SK-N-SH (cell line): ENCODE measurements at regions not wholly inside any gene's neighbourhood (a gene's known extent, or its start where the extent isn't known, plus 50 kb on each side); places are given as distances from the start of the nearest gene placed in this dataset.

Experiments used
- CTCF ChIA-PET: fragments of 300-600, 350-600 bp; formaldehyde crosslinking; extraction: SDS; loops from one replicate; lab custom pipeline; 2021; lab: Yijun Ruan, JAX
- POLR2A ChIA-PET: fragments of 350-600 bp; sonication (Branson Sonifier 250); formaldehyde crosslinking; extraction: SDS; loops from one replicate; lab custom pipeline; 2020; ENCODE audit warnings: antibody characterized with exemption, inconsistent platforms; lab: Yijun Ruan, JAX
- DNase-seq: peaks from one replicate; pipeline ENCODE4 v3.0.0; 2012
- H2AFZ ChIP-seq: fragments of 200-600 bp; sonication (generic); 2 replicates; pipeline ENCODE4 v1.8.1; 2016; ENCODE audit warnings: antibody characterized with exemption, mild to moderate bottlenecking, low read depth
- H3F3A ChIP-seq: fragments of 200-600 bp; sonication (generic); replicated peaks from 2 replicates; pipeline ENCODE3; 2016; ENCODE audit warnings: antibody characterized with exemption, mild to moderate bottlenecking; ENCODE audit not compliant: insufficient read depth
- H3K27ac ChIP-seq, 2 experiments: fragments of 200-500 bp in 1 of 2; fragments of 200-600 bp in 1 of 2; sonication (Bioruptor generic) in 1 of 2; sonication (generic), shearing (Covaris generic) in 1 of 2; 2 replicates each; pipeline versions ENCODE4 v1.5.1 to v1.6.1; 2014 to 2016; ENCODE audit warnings: low read depth in 2 of 2, inconsistent platforms in 1 of 2, low read length in 1 of 2, mild to moderate bottlenecking in 1 of 2, mixed read lengths in 1 of 2
- H3K27me3 ChIP-seq: fragments of 200-600 bp; sonication (generic), shearing (Covaris generic); 2 replicates; pipeline ENCODE4 v1.6.1; 2016; ENCODE audit warnings: mixed run types; ENCODE audit not compliant: insufficient read depth
- H3K36me3 ChIP-seq, 2 experiments: fragments of 200-500 bp in 1 of 2; fragments of 200-600 bp in 1 of 2; sonication (Bioruptor generic) in 1 of 2; sonication (generic) in 1 of 2; replicated peaks in 1 of 2; 2 replicates each; pipeline versions ENCODE3 to v1.5.1; 2014 to 2016; ENCODE audit warnings: low read length in 1 of 2, mild to moderate bottlenecking in 1 of 2; ENCODE audit not compliant: insufficient read depth in 2 of 2, control insufficient read depth in 1 of 2
- H3K4me1 ChIP-seq, 2 experiments: fragments of 200-500 bp in 1 of 2; fragments of 200-600 bp in 1 of 2; sonication (Bioruptor generic) in 1 of 2; sonication (generic), shearing (Covaris generic) in 1 of 2; 2 replicates each; pipeline versions ENCODE4 v1.5.1 to v1.6.1; 2014 to 2016; ENCODE audit warnings: low read depth in 1 of 2, low read length in 1 of 2, mixed run types in 1 of 2; ENCODE audit not compliant: insufficient read depth in 2 of 2, control insufficient read depth in 1 of 2
- H3K4me2 ChIP-seq: fragments of 200-600 bp; sonication (generic), shearing (Covaris generic); 2 replicates; pipeline ENCODE4 v1.6.1; 2017; ENCODE audit warnings: mixed run types
- H3K4me3 ChIP-seq, 2 experiments: fragments of 200-500 bp in 1 of 2; fragments of 200-600 bp in 1 of 2; sonication (Bioruptor generic) in 1 of 2; sonication (generic), shearing (Covaris generic) in 1 of 2; 2 replicates each; pipeline versions ENCODE4 v1.5.1 to v1.8.1; 2014 to 2016; ENCODE audit warnings: low read depth in 2 of 2, inconsistent platforms in 1 of 2, low read length in 1 of 2, mild to moderate bottlenecking in 1 of 2, mixed read lengths in 1 of 2, moderate library complexity in 1 of 2
- H3K79me2 ChIP-seq: fragments of 200-600 bp; sonication (generic); 2 replicates; pipeline ENCODE4 v1.8.1; 2017; ENCODE audit warnings: mild to moderate bottlenecking; ENCODE audit not compliant: insufficient read depth
- H3K9ac ChIP-seq: fragments of 200-600 bp; sonication (generic); 2 replicates; pipeline ENCODE4 v1.6.1; 2017; ENCODE audit warnings: mixed run types
- H3K9me2 ChIP-seq: fragments of 200-600 bp; sonication (generic); 2 replicates; pipeline ENCODE4 v1.6.1; 2017; ENCODE audit warnings: mixed run types
- H3K9me3 ChIP-seq: fragments of 200-600 bp; sonication (generic); 2 replicates; pipeline ENCODE4 v1.6.1; 2017; ENCODE audit warnings: mixed run types, mild to moderate bottlenecking, moderate library complexity
- H4K20me1 ChIP-seq: fragments of 200-600 bp; sonication (generic); 2 replicates; pipeline ENCODE4 v1.6.1; 2017; ENCODE audit warnings: mild to moderate bottlenecking, mixed run types; ENCODE audit not compliant: insufficient read depth
- EZH2phosphoT487 ChIP-seq: fragments of 200-600 bp; sonication (generic); IDR thresholded peaks from 2 replicates; pipeline ENCODE4 v1.6.1; 2017; ENCODE audit warnings: low read depth, mixed run types, mild to moderate bottlenecking, antibody characterized with exemption, moderate library complexity, borderline replicate concordance
- FOXM1 ChIP-seq: IDR thresholded peaks from 2 replicates; pipeline ENCODE4 v1.4.0; 2012; ENCODE audit warnings: low read depth, mild to moderate bottlenecking
- GATA2 ChIP-seq: sonication (generic); formaldehyde crosslinking; IDR thresholded peaks from 2 replicates; pipeline ENCODE4 v1.5.0; 2020; ENCODE audit warnings: mild to moderate bottlenecking, missing genetic modification reagents
- JUND ChIP-seq: IDR thresholded peaks from 2 replicates; pipeline ENCODE4 v1.4.0; 2012
- POLR2AphosphoS5 ChIP-seq: IDR thresholded peaks from 2 replicates; pipeline ENCODE4 v1.6.1; 2012; ENCODE audit warnings: low read depth, low read length
- RAD21 ChIP-seq: IDR thresholded peaks from 2 replicates; pipeline ENCODE4 v1.6.1; 2012; ENCODE audit warnings: mild to moderate bottlenecking, low read length
- RXRA ChIP-seq: IDR thresholded peaks from 2 replicates; pipeline ENCODE4 v1.4.0; 2012; ENCODE audit warnings: low read depth, mild to moderate bottlenecking, borderline replicate concordance
- SMC3 ChIP-seq: IDR thresholded peaks from 2 replicates; pipeline ENCODE4 v1.6.1; 2012; ENCODE audit warnings: low read depth, low read length, improper control_type of control experiment
- TCF12 ChIP-seq: IDR thresholded peaks from 2 replicates; pipeline ENCODE4 v1.4.0; 2012
- TEAD4 ChIP-seq: IDR thresholded peaks from 2 replicates; pipeline ENCODE4 v1.4.0; 2012; ENCODE audit warnings: mild to moderate bottlenecking, borderline replicate concordance; ENCODE audit not compliant: insufficient read depth
- YY1 ChIP-seq: IDR thresholded peaks from 2 replicates; pipeline ENCODE4 v1.4.0; 2012; ENCODE audit warnings: low read depth, mild to moderate bottlenecking
- WGBS: methylation state at CpG from one replicate; pipeline ENCODE4 v1.1.6; 2017; ENCODE audit warnings: low lambda C conversion rate; 5-methylcytosine and 5-hydroxymethylcytosine counted together
- TF ChIP-seq, protein P1 (sequence below): fragments of 200-600 bp; sonication (generic); IDR thresholded peaks from 2 replicates; pipeline ENCODE4 v1.6.1; 2017; ENCODE audit warnings: antibody characterized with exemption, mild to moderate bottlenecking, moderate library complexity
- TF ChIP-seq, protein P2 (sequence below): IDR thresholded peaks from 2 replicates; pipeline ENCODE4; 2012

DNA sequence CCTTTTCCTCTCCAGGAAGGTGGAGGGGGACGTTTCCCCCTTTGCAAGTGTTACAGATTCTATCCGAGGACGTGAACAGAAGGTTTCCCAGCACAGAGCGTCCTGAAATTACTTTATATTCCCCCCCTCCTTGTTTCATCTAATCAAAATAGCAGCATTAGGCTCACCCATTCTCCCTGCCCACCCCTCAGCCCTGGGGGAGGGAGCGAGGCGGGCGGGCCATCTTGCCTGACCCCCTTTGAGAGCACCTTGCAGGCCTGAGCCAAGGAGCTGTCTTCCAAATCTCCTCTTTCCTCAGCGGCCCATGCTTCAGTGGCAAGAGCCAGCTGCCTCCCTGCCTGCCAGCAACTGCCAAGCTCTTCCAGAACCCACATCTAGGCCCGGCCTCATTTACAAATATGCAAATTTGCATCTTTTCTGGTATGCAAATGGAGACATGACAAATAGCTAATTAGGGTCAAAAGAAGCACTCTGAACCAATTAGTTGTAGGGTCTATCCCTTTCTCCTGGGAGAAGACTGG is 69.1 kb upstream of the POU3F1 start:
- no peaks in the 10 kb centered on the region; a peak in 1 of 4 replicates for H3K4me1 ChIP-seq
- no peaks in the 10 kb centered on the region for H4K20me1 ChIP-seq
- ChIA-PET POLR2A (no interaction called here), CTCF (no interaction called here)
- no peak overlapping the region for H3K9ac ChIP-seq
- no peaks in the 10 kb centered on the region for H3F3A ChIP-seq
- no peak overlapping the region for H3K4me2 ChIP-seq
- DNase-seq: no peak
- H3K27ac ChIP-seq: no peak overlapping the region
- no peaks in the 10 kb centered on the region for H3K79me2 ChIP-seq
- H3K9me3 ChIP-seq: no peaks in the 10 kb centered on the region
- WGBS: 58% methylated on average over 9 of the region's 9 CpGs
- no peaks in the 10 kb centered on the region for H3K9me2 ChIP-seq
- TF ChIP-seq EZH2phosphoT487 (no peak), TCF12 (no peak), JUND (no peak)
- TF ChIP-seq, protein P1, sequence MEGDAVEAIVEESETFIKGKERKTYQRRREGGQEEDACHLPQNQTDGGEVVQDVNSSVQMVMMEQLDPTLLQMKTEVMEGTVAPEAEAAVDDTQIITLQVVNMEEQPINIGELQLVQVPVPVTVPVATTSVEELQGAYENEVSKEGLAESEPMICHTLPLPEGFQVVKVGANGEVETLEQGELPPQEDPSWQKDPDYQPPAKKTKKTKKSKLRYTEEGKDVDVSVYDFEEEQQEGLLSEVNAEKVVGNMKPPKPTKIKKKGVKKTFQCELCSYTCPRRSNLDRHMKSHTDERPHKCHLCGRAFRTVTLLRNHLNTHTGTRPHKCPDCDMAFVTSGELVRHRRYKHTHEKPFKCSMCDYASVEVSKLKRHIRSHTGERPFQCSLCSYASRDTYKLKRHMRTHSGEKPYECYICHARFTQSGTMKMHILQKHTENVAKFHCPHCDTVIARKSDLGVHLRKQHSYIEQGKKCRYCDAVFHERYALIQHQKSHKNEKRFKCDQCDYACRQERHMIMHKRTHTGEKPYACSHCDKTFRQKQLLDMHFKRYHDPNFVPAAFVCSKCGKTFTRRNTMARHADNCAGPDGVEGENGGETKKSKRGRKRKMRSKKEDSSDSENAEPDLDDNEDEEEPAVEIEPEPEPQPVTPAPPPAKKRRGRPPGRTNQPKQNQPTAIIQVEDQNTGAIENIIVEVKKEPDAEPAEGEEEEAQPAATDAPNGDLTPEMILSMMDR: no peak
- TF ChIP-seq, all 33 proteins: peak for 0
- no peak overlapping the region for H2AFZ ChIP-seq
- H3K36me3 ChIP-seq: no peaks in the 10 kb centered on the region
- H3K4me3 ChIP-seq: no peak overlapping the region
- H3K27me3 ChIP-seq: no peaks in the 10 kb centered on the region

DNA sequence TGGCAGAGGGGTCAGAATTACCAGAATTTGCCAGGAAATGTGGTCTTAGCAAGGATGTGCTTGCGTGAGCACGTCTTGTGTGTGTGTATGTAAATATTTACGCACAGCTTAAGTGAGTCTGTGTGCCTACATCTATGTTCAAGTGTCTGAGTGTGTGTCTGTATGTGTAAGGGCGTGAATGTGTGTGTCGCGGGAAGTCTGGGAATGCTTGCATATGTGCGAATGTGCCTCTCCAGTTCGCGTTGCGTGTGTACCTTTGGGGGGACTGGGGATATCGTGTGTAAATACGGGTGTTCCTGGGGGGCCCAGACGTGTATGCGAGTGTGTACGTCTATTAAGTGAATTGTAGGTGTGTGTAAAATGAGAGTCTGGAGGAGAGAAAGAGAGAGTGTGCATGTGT is 68.6 kb upstream of the POU3F1 start:
- no peaks in the 10 kb centered on the region for H3K36me3 ChIP-seq
- no peak for DNase-seq
- H3K9me3 ChIP-seq: no peaks in the 10 kb centered on the region
- no peaks in the 10 kb centered on the region for H3F3A ChIP-seq
- H3K4me3 ChIP-seq: no peak overlapping the region
- no peaks in the 10 kb centered on the region; a peak in 1 of 4 replicates for H3K4me1 ChIP-seq
- ChIA-PET POLR2A (no interaction called here), CTCF (no interaction called here)
- TF ChIP-seq SMC3: no peak
- no peak for TF ChIP-seq TEAD4
- TF ChIP-seq TCF12: no peak
- TF ChIP-seq YY1: no peak
- TF ChIP-seq RXRA: no peak
- TF ChIP-seq RAD21: no peak
- TF ChIP-seq FOXM1: no peak
- no peak for TF ChIP-seq POLR2AphosphoS5
- no peak for TF ChIP-seq GATA2 (CRISPR knock-in tag)
- TF ChIP-seq, protein P2, sequence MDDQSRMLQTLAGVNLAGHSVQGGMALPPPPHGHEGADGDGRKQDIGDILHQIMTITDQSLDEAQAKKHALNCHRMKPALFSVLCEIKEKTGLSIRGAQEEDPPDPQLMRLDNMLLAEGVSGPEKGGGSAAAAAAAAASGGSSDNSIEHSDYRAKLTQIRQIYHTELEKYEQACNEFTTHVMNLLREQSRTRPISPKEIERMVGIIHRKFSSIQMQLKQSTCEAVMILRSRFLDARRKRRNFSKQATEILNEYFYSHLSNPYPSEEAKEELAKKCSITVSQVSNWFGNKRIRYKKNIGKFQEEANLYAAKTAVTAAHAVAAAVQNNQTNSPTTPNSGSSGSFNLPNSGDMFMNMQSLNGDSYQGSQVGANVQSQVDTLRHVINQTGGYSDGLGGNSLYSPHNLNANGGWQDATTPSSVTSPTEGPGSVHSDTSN: no peak
- H2AFZ ChIP-seq: no peak overlapping the region
- 62% methylated on average over 15 of the region's 15 CpGs for WGBS
- no peaks in the 10 kb centered on the region for H3K27me3 ChIP-seq
- H3K27ac ChIP-seq: no peak overlapping the region
- no peaks in the 10 kb centered on the region for H3K79me2 ChIP-seq
- H3K9me2 ChIP-seq: no peaks in the 10 kb centered on the region
- H4K20me1 ChIP-seq: no peaks in the 10 kb centered on the region
- H3K9ac ChIP-seq: no peak overlapping the region
- H3K4me2 ChIP-seq: no peak overlapping the region
